ENCODE measurements at regions not wholly inside any gene's neighbourhood (a gene's known extent, or its start where the extent isn't known, plus 50 kb on each side); places are given as distances from the start of the nearest gene placed in this dataset.

- no peak for TF ChIP-seq CTCF (IDR thresholded peaks at IDR 0.05)
- TF ChIP-seq POLR2A (IDR thresholded peaks at IDR 0.05), result no peak
Measured at GRCh38 chr9:94169968-94170367, 85.7 kb downstream of the PTPDC1 start.
